Stomach (tissue), 4 donors: ENCODE measurements at regions not wholly inside any gene's neighbourhood (a gene's known extent, or its start where the extent isn't known, plus 50 kb on each side); places are given as distances from the start of the nearest gene placed in this dataset.
"Not testable (repeated sequence)": the region's sequence is repeated elsewhere in the genome, so short reads cannot be mapped to it uniquely, and the experiment has no call there.

Experiments
- CTCF ChIP-seq, 7 experiments: fragments of 450-650 bp in 4 of 7; fragments of 200-600 bp in 3 of 7; sonication (generic) in 3 of 7; IDR thresholded peaks; one replicate each; pipeline ENCODE4 v1.5.1; 2016 to 2019; ENCODE audit warnings: antibody characterized with exemption in 7 of 7, control low read depth in 2 of 7, mild to moderate bottlenecking in 1 of 7
- EP300 ChIP-seq: sonication (generic); formaldehyde crosslinking; IDR thresholded peaks from one replicate; pipeline ENCODE4 v1.6.1; 2017; ENCODE audit warnings: antibody characterized with exemption

DNA sequence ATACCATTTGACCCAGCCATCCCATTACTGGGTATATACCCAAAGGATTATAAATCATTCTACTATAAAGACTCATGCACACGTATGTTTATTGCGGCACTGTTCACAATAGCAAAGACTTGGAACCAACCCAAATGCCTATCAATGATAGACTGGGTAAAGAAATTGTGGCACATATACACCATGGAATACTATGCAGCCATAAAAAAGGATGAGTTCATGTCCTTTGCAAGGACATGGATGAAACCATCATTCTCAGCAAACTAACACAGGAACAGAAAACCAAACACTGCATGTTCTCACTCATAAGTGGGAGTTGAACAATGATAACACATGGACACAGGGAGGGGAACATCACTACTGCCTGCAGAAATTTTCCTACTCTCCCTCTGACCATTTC lies 90.0 kb downstream of the HLX start:
- not testable (repeated sequence) for TF ChIP-seq CTCF (IDR thresholded peaks at IDR 0.05); EP300
